Ectodermal cell (in vitro differentiated cells): ENCODE measurements at regions not wholly inside any gene's neighbourhood (a gene's known extent, or its start where the extent isn't known, plus 50 kb on each side); places are given as distances from the start of the nearest gene placed in this dataset.

Experiments used
- H3K27ac ChIP-seq: 2 replicates; pipeline ENCODE4 v1.7.0; 2013; ENCODE audit warnings: mild to moderate bottlenecking, low read depth, low read length; ENCODE audit not compliant: insufficient read depth, poor library complexity, severe bottlenecking
- H3K27me3 ChIP-seq: 2 replicates; pipeline ENCODE4 v1.7.0; 2013; ENCODE audit warnings: mild to moderate bottlenecking, low read length; ENCODE audit not compliant: insufficient read depth, control insufficient read depth, poor library complexity, severe bottlenecking
- H3K36me3 ChIP-seq: one replicate; pipeline ENCODE4 v1.7.0; 2013; ENCODE audit warnings: low read length; ENCODE audit not compliant: control insufficient read depth, insufficient read depth
- H3K4me1 ChIP-seq: one replicate; pipeline ENCODE4 v1.7.0; 2013; ENCODE audit warnings: low read length; ENCODE audit not compliant: control insufficient read depth, insufficient read depth
- H3K4me3 ChIP-seq: 2 replicates; pipeline ENCODE4 v1.7.0; 2013; ENCODE audit warnings: low read depth, low read length, control low read depth; ENCODE audit not compliant: insufficient read depth
- H3K9me3 ChIP-seq: 2 replicates; pipeline ENCODE4 v1.7.0; 2013; ENCODE audit warnings: mild to moderate bottlenecking, low read length, moderate library complexity; ENCODE audit not compliant: control insufficient read depth
- WGBS, 2 experiments: methylation state at CpG; one replicate each; pipeline ENCODE4 v1.1.7; 2013; ENCODE audit warnings: missing lambda C conversion rate in 2 of 2; 5-methylcytosine and 5-hydroxymethylcytosine counted together

GRCh38 chr7:38066391-38066790 is 111.7 kb upstream of the STARD3NL start:
- Histone ChIP-seq H3K27me3 (no peaks in the 10 kb centered on the region), H3K4me1 (no peaks in the 10 kb centered on the region), H3K27ac (no peak overlapping the region), H3K36me3 (no peaks in the 10 kb centered on the region), H3K9me3 (no peaks in the 10 kb centered on the region), H3K4me3 (no peak overlapping the region)
- WGBS, 2 experiments: 93 to 96% methylated on average over 5 of the region's 5 CpGs

GRCh38 chr7:38068461-38068860 is 109.6 kb upstream of the STARD3NL start:
- H3K27me3 ChIP-seq: no peaks in the 10 kb centered on the region
- no peak overlapping the region for H3K4me3 ChIP-seq
- WGBS, 2 experiments: 87 to 92% methylated on average over 2 of the region's 2 CpGs
- H3K4me1 ChIP-seq: no peaks in the 10 kb centered on the region
- no peaks in the 10 kb centered on the region for H3K36me3 ChIP-seq
- no peak overlapping the region for H3K27ac ChIP-seq
- H3K9me3 ChIP-seq: no peaks in the 10 kb centered on the region

GRCh38 chr7:38069052-38069451 is 109.0 kb upstream of the STARD3NL start:
- Histone ChIP-seq H3K4me3 (no peak overlapping the region), H3K27me3 (no peaks in the 10 kb centered on the region), H3K9me3 (no peaks in the 10 kb centered on the region), H3K27ac (no peak overlapping the region), H3K4me1 (no peaks in the 10 kb centered on the region), H3K36me3 (no peaks in the 10 kb centered on the region)
- 89 to 92% methylated on average over 5 to 6 of the region's 6 CpGs for WGBS, 2 experiments

GRCh38 chr7:38070718-38071117 is 107.3 kb upstream of the STARD3NL start:
- 0 to 5% methylated on average over 1 of the region's 1 CpG for WGBS, 2 experiments

GRCh38 chr7:38086857-38087256 is 91.2 kb upstream of the STARD3NL start:
- Histone ChIP-seq H3K4me3 (no peak overlapping the region), H3K4me1 (no peaks in the 10 kb centered on the region), H3K9me3 (no peaks in the 10 kb centered on the region), H3K27ac (no peak overlapping the region), H3K36me3 (no peaks in the 10 kb centered on the region), H3K27me3 (no peaks in the 10 kb centered on the region)

More at GRCh38 chr7:38070718-38071117, 107.3 kb upstream of the STARD3NL start:
- Histone ChIP-seq H3K27me3 (no peaks in the 10 kb centered on the region), H3K4me3 (no peak overlapping the region), H3K9me3 (no peaks in the 10 kb centered on the region), H3K27ac (no peak overlapping the region), H3K36me3 (no peaks in the 10 kb centered on the region), H3K4me1 (no peaks in the 10 kb centered on the region)

GRCh38 chr7:38102507-38102906 is 75.5 kb upstream of the STARD3NL start:
- no peaks in the 10 kb centered on the region for H3K36me3 ChIP-seq
- H3K27me3 ChIP-seq: no peaks in the 10 kb centered on the region
- H3K4me1 ChIP-seq: no peaks in the 10 kb centered on the region
- H3K27ac ChIP-seq: no peak overlapping the region
- WGBS, 2 experiments: 90 to 100% methylated on average over 1 of the region's 1 CpG
- H3K9me3 ChIP-seq: no peaks in the 10 kb centered on the region
- no peak overlapping the region for H3K4me3 ChIP-seq

- no peaks in the 10 kb centered on the region for H3K9me3 ChIP-seq
- H3K36me3 ChIP-seq: no peaks in the 10 kb centered on the region
- H3K27me3 ChIP-seq: no peaks in the 10 kb centered on the region
- H3K4me1 ChIP-seq: no peaks in the 10 kb centered on the region
- WGBS, 2 experiments: 71 to 75% methylated on average over 4 to 5 of the region's 5 CpGs
- H3K4me3 ChIP-seq: no peak overlapping the region
- H3K27ac ChIP-seq: no peak overlapping the region
Observed at GRCh38 chr7:38105874-38106483, 72.1 kb upstream of the STARD3NL start.

- H3K27ac ChIP-seq: no peak overlapping the region
- no peaks in the 10 kb centered on the region for H3K9me3 ChIP-seq
- no peak overlapping the region for H3K4me3 ChIP-seq
- no peaks in the 10 kb centered on the region for H3K36me3 ChIP-seq
- WGBS, 2 experiments: 25 to 33% methylated on average over 3 of the region's 3 CpGs
- H3K27me3 ChIP-seq: no peaks in the 10 kb centered on the region
- H3K4me1 ChIP-seq: no peaks in the 10 kb centered on the region
Observed at GRCh38 chr7:38107486-38107893, 70.6 kb upstream of the STARD3NL start.

- no peaks in the 10 kb centered on the region for H3K4me1 ChIP-seq
- H3K27me3 ChIP-seq: no peaks in the 10 kb centered on the region
- no peak overlapping the region for H3K4me3 ChIP-seq
- no peaks in the 10 kb centered on the region for H3K36me3 ChIP-seq
- no peaks in the 10 kb centered on the region for H3K9me3 ChIP-seq
- WGBS, 2 experiments: 89 to 97% methylated on average over 2 of the region's 2 CpGs
- no peak overlapping the region for H3K27ac ChIP-seq
Observed at GRCh38 chr7:38112075-38112474, 66.0 kb upstream of the STARD3NL start.

- H3K27me3 ChIP-seq: no peaks in the 10 kb centered on the region
- no peaks in the 10 kb centered on the region for H3K4me1 ChIP-seq
- 100% methylated on average over 1 of the region's 1 CpG; no CpG with 5 or more reads in 1 of the 2 experiments for WGBS, 2 experiments
- H3K9me3 ChIP-seq: no peaks in the 10 kb centered on the region
- no peak overlapping the region for H3K4me3 ChIP-seq
- H3K27ac ChIP-seq: no peak overlapping the region
- no peaks in the 10 kb centered on the region for H3K36me3 ChIP-seq
Observed at GRCh38 chr7:38120076-38120475, 58.0 kb upstream of the STARD3NL start.

- H3K9me3 ChIP-seq: no peaks in the 10 kb centered on the region
- H3K27me3 ChIP-seq: no peaks in the 10 kb centered on the region
- H3K4me3 ChIP-seq: no peak overlapping the region
- H3K36me3 ChIP-seq: no peaks in the 10 kb centered on the region
- 84 to 91% methylated on average over 4 of the region's 4 CpGs for WGBS, 2 experiments
- H3K4me1 ChIP-seq: no peaks in the 10 kb centered on the region
- no peak overlapping the region for H3K27ac ChIP-seq
Observed at GRCh38 chr7:38122501-38122900, 55.5 kb upstream of the STARD3NL start.
